GM12878 (cell line): ENCODE measurements at regions not wholly inside any gene's neighbourhood (a gene's known extent, or its start where the extent isn't known, plus 50 kb on each side); places are given as distances from the start of the nearest gene placed in this dataset.

Experiments used
- ATAC-seq: fragments of 200-7000 bp; cut with Tn5 transposase; 3 replicates; pipeline ENCODE4 v1.9.1; 2020; ENCODE audit warnings: mild to moderate bottlenecking, moderate library complexity
- BruUV-seq: library from RNA; stranded (reverse); fragments of 400-500 nt; replicated peaks from 2 replicates; lab custom pipeline; 2021; lab: Mats Ljungman, UMichigan
- CTCF ChIA-PET: fragments of 300-600 bp; sonication (Branson Sonifier 250); formaldehyde crosslinking; extraction: SDS; loops from one replicate; lab custom pipeline; 2021; ENCODE audit warnings: inconsistent platforms; lab: Yijun Ruan, JAX
- POLR2A ChIA-PET: fragments of 350-600 bp; formaldehyde crosslinking; extraction: SDS; loops from one replicate; lab custom pipeline; 2021; ENCODE audit warnings: inconsistent platforms; lab: Charles Lee
- RAD21 ChIA-PET: fragments of 300-600 bp; sonication (Branson Sonifier 250); formaldehyde crosslinking; loops from one replicate; lab custom pipeline; 2023; ENCODE audit warnings: antibody characterized with exemption; ENCODE audit not compliant: unreplicated experiment; lab: Charles Lee
- SMC1A ChIA-PET: fragments of 300-600 bp; sonication (Branson Sonifier 250); formaldehyde crosslinking; loops from one replicate; lab custom pipeline; 2023; ENCODE audit not compliant: unreplicated experiment, uncharacterized antibody; lab: Charles Lee
- DNase-seq: peaks from one replicate; pipeline ENCODE4 v3.0.0-alpha.2; 2011; ENCODE audit warnings: low read depth, low spot score
- FAIRE-seq: peaks from 3 replicates; lab custom pipeline; 2011; peaks lifted over from hg19 to GRCh38; lab: Jason Lieb, UNC
- H2AFZ ChIP-seq: 2 replicates; pipeline ENCODE4 v1.6.0; 2011; ENCODE audit warnings: low read depth, low read length, control low read depth; ENCODE audit not compliant: control insufficient read depth
- H3K27ac ChIP-seq: 2 replicates; pipeline ENCODE4 v1.5.1; 2011; ENCODE audit warnings: control low read depth; ENCODE audit not compliant: control insufficient read depth, insufficient read depth
- H3K27me3 ChIP-seq, 2 experiments: replicated peaks in 1 of 2; 2 replicates each; pipeline versions ENCODE4 v1.6.0 to v1.6.1; 2011; ENCODE audit warnings: low read length in 1 of 2; ENCODE audit not compliant: control insufficient read depth in 2 of 2, insufficient read depth in 2 of 2
- H3K36me3 ChIP-seq, 2 experiments: 2 replicates each; pipeline ENCODE4 v1.5.1; 2011; ENCODE audit warnings: low read length in 1 of 2; ENCODE audit not compliant: control insufficient read depth in 2 of 2, insufficient read depth in 2 of 2
- H3K4me1 ChIP-seq: 2 replicates; pipeline ENCODE4 v1.6.1; 2011; ENCODE audit warnings: mild to moderate bottlenecking, low read length, moderate library complexity, mixed read lengths; ENCODE audit not compliant: control insufficient read depth, insufficient read depth
- H3K4me2 ChIP-seq: 2 replicates; pipeline ENCODE4 v1.6.0; 2011; ENCODE audit warnings: control low read depth; ENCODE audit not compliant: control insufficient read depth, insufficient read depth
- H3K4me3 ChIP-seq: fragments of 200-600 bp; sonication (generic); 2 replicates; pipeline ENCODE4 v1.5.1; 2016
- H3K79me2 ChIP-seq: 2 replicates; pipeline ENCODE4 v1.6.0; 2011; ENCODE audit warnings: low read length; ENCODE audit not compliant: control insufficient read depth, insufficient read depth
- H3K9ac ChIP-seq: 2 replicates; pipeline ENCODE4 v1.8.0; 2011; ENCODE audit warnings: low read length, control low read depth, mixed read lengths; ENCODE audit not compliant: control insufficient read depth, insufficient read depth
- H3K9me3 ChIP-seq: replicated peaks from 3 replicates; pipeline ENCODE4 v1.5.1; 2011; ENCODE audit warnings: mild to moderate bottlenecking, low read length; ENCODE audit not compliant: control insufficient read depth, insufficient read depth
- H4K20me1 ChIP-seq: 2 replicates; pipeline ENCODE4 v1.6.0; 2011; ENCODE audit not compliant: control insufficient read depth, insufficient read depth
- BMI1 ChIP-seq: fragments of 450-650 bp; IDR thresholded peaks from 2 replicates; pipeline ENCODE4 v1.6.1; 2016; ENCODE audit warnings: mild to moderate bottlenecking, moderate library complexity, borderline replicate concordance
- EGR1 ChIP-seq, 2 experiments: IDR thresholded peaks; 1 replicate in 1 of 2; 2 replicates in 1 of 2; pipeline ENCODE4 v1.6.1; 2011 to 2012; ENCODE audit warnings: low read depth in 2 of 2, low read length in 2 of 2, borderline replicate concordance in 1 of 2, mild to moderate bottlenecking in 1 of 2, moderate library complexity in 1 of 2
- HDAC2 ChIP-seq: fragments of 200-600 bp; sonication (generic); IDR thresholded peaks from 2 replicates; pipeline ENCODE4 v1.6.1; 2017
- HDAC6 ChIP-seq: fragments of 200-600 bp; sonication (generic); IDR thresholded peaks from one replicate; pipeline ENCODE4 v1.8.0; 2017; ENCODE audit warnings: antibody characterized with exemption; ENCODE audit not compliant: unreplicated experiment
- SREBF2 ChIP-seq: IDR thresholded peaks from 2 replicates; pipeline ENCODE4 v1.6.1; 2012; ENCODE audit warnings: mild to moderate bottlenecking, low read length
- STAT3 ChIP-seq: IDR thresholded peaks from 2 replicates; pipeline ENCODE4 v1.6.1; 2011; ENCODE audit warnings: low read depth, low read length, improper control_type of control experiment
- TBL1XR1 ChIP-seq: IDR thresholded peaks from 2 replicates; pipeline ENCODE4 v1.6.1; 2012; ENCODE audit warnings: low read depth, low read length, improper control_type of control experiment
- ZNF217 ChIP-seq: fragments of 450-650 bp; IDR thresholded peaks from 2 replicates; pipeline ENCODE4 v1.6.1; 2017; ENCODE audit warnings: antibody characterized with exemption, mild to moderate bottlenecking
- WGBS: methylation state at CpG from one replicate; pipeline ENCODE4 v1.1.6; 2016; ENCODE audit warnings: low lambda C conversion rate; ENCODE audit not compliant: insufficient replicate concordance, insufficient coverage; ENCODE audit errors: missing lambda C conversion rate; 5-methylcytosine and 5-hydroxymethylcytosine counted together
- in situ Hi-C: fragments of 300-500 bp; cut with MboI; formaldehyde crosslinking; loops from 9 replicates; pipeline ENCODE4 v1.14.3; 2018; ENCODE audit warnings: mixed read lengths
- intact Hi-C: fragments of 100-400 bp; cut with micrococcal nuclease; formaldehyde crosslinking; loops from one replicate; pipeline ENCODE4 v1.14.2; 2022; ENCODE audit not compliant: unreplicated experiment
- TF ChIP-seq, protein P1 (sequence below): fragments of 450-650 bp; IDR thresholded peaks from 2 replicates; pipeline ENCODE4 v1.6.1; 2018; ENCODE audit warnings: mild to moderate bottlenecking, low read depth, moderate library complexity; ENCODE audit not compliant: partially characterized antibody
- TF ChIP-seq, protein P2 (sequence below): IDR thresholded peaks from 2 replicates; pipeline ENCODE4 v1.6.1; 2012; ENCODE audit warnings: low read depth, low read length, improper control_type of control experiment
- TF ChIP-seq, protein P3 (sequence below): fragments of 150-350 bp; IDR thresholded peaks from 2 replicates; pipeline ENCODE4 v1.6.1; 2016; ENCODE audit warnings: low read depth, low read length
- TF ChIP-seq, protein P4 (sequence below): fragments of 450-650 bp; IDR thresholded peaks from 2 replicates; pipeline ENCODE4 v1.6.1; 2017; ENCODE audit warnings: antibody characterized with exemption, mild to moderate bottlenecking, moderate library complexity
- TF ChIP-seq, protein P5 (sequence below): fragments of 450-650 bp; IDR thresholded peaks from 2 replicates; pipeline ENCODE4 v1.6.1; 2014; ENCODE audit warnings: mild to moderate bottlenecking

DNA sequence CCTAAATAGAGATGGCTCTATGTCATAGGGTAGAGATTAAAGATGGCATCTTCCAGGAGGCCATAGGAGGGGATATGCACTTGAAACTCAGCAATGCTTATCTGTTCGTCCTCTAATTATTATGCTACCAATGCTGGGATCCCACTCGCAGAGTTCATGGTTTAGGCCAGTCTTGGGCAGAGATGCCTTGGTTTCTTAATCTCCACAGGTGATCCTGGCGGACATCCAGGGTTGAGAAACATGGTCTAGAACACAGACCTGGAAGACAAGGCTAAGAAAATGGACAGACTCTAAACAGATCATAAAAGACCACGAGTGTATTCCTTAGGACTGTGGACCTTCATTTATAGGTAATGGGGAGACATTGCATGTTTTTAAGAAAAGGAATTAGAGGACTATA, 70.0 kb upstream of the IRS2 start (continued):
- TF ChIP-seq, protein P1, sequence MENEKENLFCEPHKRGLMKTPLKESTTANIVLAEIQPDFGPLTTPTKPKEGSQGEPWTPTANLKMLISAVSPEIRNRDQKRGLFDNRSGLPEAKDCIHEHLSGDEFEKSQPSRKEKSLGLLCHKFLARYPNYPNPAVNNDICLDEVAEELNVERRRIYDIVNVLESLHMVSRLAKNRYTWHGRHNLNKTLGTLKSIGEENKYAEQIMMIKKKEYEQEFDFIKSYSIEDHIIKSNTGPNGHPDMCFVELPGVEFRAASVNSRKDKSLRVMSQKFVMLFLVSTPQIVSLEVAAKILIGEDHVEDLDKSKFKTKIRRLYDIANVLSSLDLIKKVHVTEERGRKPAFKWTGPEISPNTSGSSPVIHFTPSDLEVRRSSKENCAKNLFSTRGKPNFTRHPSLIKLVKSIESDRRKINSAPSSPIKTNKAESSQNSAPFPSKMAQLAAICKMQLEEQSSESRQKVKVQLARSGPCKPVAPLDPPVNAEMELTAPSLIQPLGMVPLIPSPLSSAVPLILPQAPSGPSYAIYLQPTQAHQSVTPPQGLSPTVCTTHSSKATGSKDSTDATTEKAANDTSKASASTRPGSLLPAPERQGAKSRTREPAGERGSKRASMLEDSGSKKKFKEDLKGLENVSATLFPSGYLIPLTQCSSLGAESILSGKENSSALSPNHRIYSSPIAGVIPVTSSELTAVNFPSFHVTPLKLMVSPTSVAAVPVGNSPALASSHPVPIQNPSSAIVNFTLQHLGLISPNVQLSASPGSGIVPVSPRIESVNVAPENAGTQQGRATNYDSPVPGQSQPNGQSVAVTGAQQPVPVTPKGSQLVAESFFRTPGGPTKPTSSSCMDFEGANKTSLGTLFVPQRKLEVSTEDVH = no peak
- TF ChIP-seq EGR1 (IDR thresholded peaks at IDR 0.05; ENCODE audit: borderline replicate concordance in 1 of 2, low read depth in 2 of 2, low read length in 2 of 2) (no peak), HDAC6 (no peak), BMI1 (no peak)

DNA sequence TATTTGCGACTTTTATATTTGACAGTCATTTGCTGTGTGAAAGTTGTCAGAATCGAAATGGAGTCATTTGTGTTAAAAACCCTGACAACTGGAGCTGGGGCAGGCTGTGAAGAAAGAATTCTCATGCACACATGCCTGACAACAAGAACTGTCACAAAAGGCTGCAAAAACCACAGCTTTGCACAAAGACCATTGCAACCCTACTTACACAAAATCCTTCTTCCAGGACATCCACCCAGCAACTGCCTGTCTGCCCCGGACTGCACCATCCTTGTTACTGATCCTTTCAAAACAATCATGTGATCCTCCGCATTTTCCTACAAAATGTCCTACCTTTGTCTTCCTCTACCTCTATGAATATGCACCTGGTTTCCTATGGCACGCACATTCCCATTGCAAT, 66.8 kb upstream of the IRS2 start:
- CTCF ChIA-PET = no interaction called here
- ATAC-seq = no peak
- Histone ChIP-seq H3K4me3 (no peak overlapping the region), H3K9ac (no peak overlapping the region), H3K79me2 (no peaks in the 10 kb centered on the region), H3K27me3 (no peaks in the 10 kb centered on the region), H2AFZ (no peak overlapping the region), H3K9me3 (no peaks in the 10 kb centered on the region), H3K4me1 (no peaks in the 10 kb centered on the region), H4K20me1 (no peaks in the 10 kb centered on the region), H3K27ac (no peak overlapping the region), H3K4me2 (no peak overlapping the region), H3K36me3 (no peaks in the 10 kb centered on the region)
- RAD21 ChIA-PET = no interaction called here
- in situ Hi-C loops = no loop called here
- WGBS = 51% methylated on average over 5 of the region's 5 CpGs
- no peak for FAIRE-seq
- no peak for DNase-seq
- SMC1A ChIA-PET = no interaction called here
- intact Hi-C loops = no loop called here
- POLR2A ChIA-PET = no interaction called here
- BruUV-seq = no TSS peak
- TF ChIP-seq, protein P2, sequence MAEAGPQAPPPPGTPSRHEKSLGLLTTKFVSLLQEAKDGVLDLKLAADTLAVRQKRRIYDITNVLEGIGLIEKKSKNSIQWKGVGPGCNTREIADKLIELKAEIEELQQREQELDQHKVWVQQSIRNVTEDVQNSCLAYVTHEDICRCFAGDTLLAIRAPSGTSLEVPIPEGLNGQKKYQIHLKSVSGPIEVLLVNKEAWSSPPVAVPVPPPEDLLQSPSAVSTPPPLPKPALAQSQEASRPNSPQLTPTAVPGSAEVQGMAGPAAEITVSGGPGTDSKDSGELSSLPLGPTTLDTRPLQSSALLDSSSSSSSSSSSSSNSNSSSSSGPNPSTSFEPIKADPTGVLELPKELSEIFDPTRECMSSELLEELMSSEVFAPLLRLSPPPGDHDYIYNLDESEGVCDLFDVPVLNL = no peak
- no peak for TF ChIP-seq HDAC2
- no peak for TF ChIP-seq TBL1XR1
- TF ChIP-seq, protein P3, sequence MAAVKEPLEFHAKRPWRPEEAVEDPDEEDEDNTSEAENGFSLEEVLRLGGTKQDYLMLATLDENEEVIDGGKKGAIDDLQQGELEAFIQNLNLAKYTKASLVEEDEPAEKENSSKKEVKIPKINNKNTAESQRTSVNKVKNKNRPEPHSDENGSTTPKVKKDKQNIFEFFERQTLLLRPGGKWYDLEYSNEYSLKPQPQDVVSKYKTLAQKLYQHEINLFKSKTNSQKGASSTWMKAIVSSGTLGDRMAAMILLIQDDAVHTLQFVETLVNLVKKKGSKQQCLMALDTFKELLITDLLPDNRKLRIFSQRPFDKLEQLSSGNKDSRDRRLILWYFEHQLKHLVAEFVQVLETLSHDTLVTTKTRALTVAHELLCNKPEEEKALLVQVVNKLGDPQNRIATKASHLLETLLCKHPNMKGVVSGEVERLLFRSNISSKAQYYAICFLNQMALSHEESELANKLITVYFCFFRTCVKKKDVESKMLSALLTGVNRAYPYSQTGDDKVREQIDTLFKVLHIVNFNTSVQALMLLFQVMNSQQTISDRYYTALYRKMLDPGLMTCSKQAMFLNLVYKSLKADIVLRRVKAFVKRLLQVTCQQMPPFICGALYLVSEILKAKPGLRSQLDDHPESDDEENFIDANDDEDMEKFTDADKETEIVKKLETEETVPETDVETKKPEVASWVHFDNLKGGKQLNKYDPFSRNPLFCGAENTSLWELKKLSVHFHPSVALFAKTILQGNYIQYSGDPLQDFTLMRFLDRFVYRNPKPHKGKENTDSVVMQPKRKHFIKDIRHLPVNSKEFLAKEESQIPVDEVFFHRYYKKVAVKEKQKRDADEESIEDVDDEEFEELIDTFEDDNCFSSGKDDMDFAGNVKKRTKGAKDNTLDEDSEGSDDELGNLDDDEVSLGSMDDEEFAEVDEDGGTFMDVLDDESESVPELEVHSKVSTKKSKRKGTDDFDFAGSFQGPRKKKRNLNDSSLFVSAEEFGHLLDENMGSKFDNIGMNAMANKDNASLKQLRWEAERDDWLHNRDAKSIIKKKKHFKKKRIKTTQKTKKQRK = no peak
- no peak for TF ChIP-seq ZNF217
- TF ChIP-seq, protein P4, sequence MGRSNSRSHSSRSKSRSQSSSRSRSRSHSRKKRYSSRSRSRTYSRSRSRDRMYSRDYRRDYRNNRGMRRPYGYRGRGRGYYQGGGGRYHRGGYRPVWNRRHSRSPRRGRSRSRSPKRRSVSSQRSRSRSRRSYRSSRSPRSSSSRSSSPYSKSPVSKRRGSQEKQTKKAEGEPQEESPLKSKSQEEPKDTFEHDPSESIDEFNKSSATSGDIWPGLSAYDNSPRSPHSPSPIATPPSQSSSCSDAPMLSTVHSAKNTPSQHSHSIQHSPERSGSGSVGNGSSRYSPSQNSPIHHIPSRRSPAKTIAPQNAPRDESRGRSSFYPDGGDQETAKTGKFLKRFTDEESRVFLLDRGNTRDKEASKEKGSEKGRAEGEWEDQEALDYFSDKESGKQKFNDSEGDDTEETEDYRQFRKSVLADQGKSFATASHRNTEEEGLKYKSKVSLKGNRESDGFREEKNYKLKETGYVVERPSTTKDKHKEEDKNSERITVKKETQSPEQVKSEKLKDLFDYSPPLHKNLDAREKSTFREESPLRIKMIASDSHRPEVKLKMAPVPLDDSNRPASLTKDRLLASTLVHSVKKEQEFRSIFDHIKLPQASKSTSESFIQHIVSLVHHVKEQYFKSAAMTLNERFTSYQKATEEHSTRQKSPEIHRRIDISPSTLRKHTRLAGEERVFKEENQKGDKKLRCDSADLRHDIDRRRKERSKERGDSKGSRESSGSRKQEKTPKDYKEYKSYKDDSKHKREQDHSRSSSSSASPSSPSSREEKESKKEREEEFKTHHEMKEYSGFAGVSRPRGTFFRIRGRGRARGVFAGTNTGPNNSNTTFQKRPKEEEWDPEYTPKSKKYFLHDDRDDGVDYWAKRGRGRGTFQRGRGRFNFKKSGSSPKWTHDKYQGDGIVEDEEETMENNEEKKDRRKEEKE = no peak
- no peak for TF ChIP-seq STAT3
- TF ChIP-seq, protein P5, sequence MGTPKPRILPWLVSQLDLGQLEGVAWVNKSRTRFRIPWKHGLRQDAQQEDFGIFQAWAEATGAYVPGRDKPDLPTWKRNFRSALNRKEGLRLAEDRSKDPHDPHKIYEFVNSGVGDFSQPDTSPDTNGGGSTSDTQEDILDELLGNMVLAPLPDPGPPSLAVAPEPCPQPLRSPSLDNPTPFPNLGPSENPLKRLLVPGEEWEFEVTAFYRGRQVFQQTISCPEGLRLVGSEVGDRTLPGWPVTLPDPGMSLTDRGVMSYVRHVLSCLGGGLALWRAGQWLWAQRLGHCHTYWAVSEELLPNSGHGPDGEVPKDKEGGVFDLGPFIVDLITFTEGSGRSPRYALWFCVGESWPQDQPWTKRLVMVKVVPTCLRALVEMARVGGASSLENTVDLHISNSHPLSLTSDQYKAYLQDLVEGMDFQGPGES = no peak
- no peak for TF ChIP-seq SREBF2
